Ovary (tissue), 7 donors: ENCODE measurements at regions not wholly inside any gene's neighbourhood (a gene's known extent, or its start where the extent isn't known, plus 50 kb on each side); places are given as distances from the start of the nearest gene placed in this dataset.

ENCODE experiments used
- DNase-seq, 5 donors: peaks; one replicate each; pipeline ENCODE4 v3.0.0-alpha.2; 2019 to 2020
- H3K27ac ChIP-seq, 2 donors: fragments of 200-600 bp; one replicate each; pipeline versions ENCODE4 v1.5.1 to v1.8.0; 2019 to 2022
- H3K27me3 ChIP-seq: fragments of 200-600 bp; one replicate; pipeline ENCODE4 v1.8.0; 2022
- H3K36me3 ChIP-seq: fragments of 200-600 bp; sonication (generic); one replicate; pipeline ENCODE4 v1.5.1; 2019
- H3K4me1 ChIP-seq: one replicate; pipeline ENCODE4 v1.8.1; 2013; ENCODE audit warnings: mild to moderate bottlenecking, moderate library complexity; ENCODE audit not compliant: insufficient read depth
- H3K4me3 ChIP-seq: fragments of 200-600 bp; sonication (generic); one replicate; pipeline ENCODE4 v1.5.1; 2017
- H3K9me3 ChIP-seq, 2 donors: fragments of 200-600 bp in 1 of 2; sonication (generic) in 1 of 2; one replicate each; pipeline versions ENCODE4 v1.5.1 to v1.8.1; 2013 to 2019; ENCODE audit warnings: mild to moderate bottlenecking in 1 of 2, moderate library complexity in 1 of 2
- CTCF ChIP-seq, 3 donors: fragments of 450-650 bp in 2 of 3; fragments of 200-600 bp in 1 of 3; IDR thresholded peaks; one replicate each; pipeline versions ENCODE4 v1.5.1 to v1.8.0; 2016 to 2022; ENCODE audit warnings: antibody characterized with exemption in 3 of 3, mild to moderate bottlenecking in 1 of 3
- EP300 ChIP-seq: sonication (generic); formaldehyde crosslinking; IDR thresholded peaks from one replicate; pipeline ENCODE4 v1.6.1; 2017; ENCODE audit warnings: antibody characterized with exemption
- POLR2A ChIP-seq: fragments of 450-650 bp; IDR thresholded peaks from one replicate; pipeline ENCODE4 v1.6.1; 2017; ENCODE audit warnings: antibody characterized with exemption, mild to moderate bottlenecking, moderate library complexity
- WGBS, 3 donors: extraction: QIAGEN DNeasy Blood & Tissue Kit in 1 of 3; methylation state at CpG; one replicate each; pipeline versions ENCODE4 v1.1.5 to v1.1.7; 2013 to 2017; 5-methylcytosine and 5-hydroxymethylcytosine counted together
- intact Hi-C, 4 donors: fragments of 100-400 bp; cut with DNase I; formaldehyde crosslinking; loops; one replicate each; pipeline versions ENCODE4 v1.11.0 to v1.15.1; 2022 to 2023
- donor health status: DM: no; HTN: no; CAD: no; lungs with moderate emphysema.
- donor health status: DM: no; HTN: no; CAD: no.
- donor health status: Bipolar disorder and iron deficiency.
- donor health status: DM: no; HTN: no; CAD: no.
- donor health status: DM: yes; HTN: yes; CAD: no.

DNA sequence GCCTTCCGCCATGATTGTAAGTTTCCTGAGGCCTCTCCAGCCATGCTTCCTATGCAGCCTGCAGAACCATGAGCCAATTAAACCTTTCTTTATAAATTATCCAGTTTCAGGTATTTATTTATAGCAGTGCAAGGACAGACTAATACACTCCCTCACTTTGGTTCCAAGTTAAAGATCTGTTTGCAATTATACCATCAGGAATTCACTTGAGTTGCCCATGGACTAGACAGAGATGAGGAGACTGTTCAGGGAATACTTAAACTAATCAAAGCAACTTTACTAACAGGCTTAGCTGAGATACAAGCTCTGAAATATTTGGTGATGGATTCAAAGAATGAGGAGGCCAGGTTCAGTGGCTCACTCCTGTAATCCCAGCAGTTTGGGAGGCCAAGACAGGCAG lies 190.0 kb downstream of the MTCL1 start:
- TF ChIP-seq CTCF (IDR thresholded peaks at IDR 0.05) = no peak
- TF ChIP-seq POLR2A = no peak
- TF ChIP-seq EP300 = no peak
- no peak for DNase-seq
- Histone ChIP-seq H3K36me3 (no peaks in the 10 kb centered on the region), H3K4me3 (no peak overlapping the region), H3K27ac (no peak overlapping the region), H3K27me3 (no peaks in the 10 kb centered on the region), H3K4me1 (no peaks in the 10 kb centered on the region), H3K9me3 (peaks cover 0 to 4% of the 10 kb centered on the region in 2 donors)
- intact Hi-C loops = no loop called here
- 96 to 98% (median 97%) methylated on average over 1 of the region's 1 CpG for WGBS, 3 donors

DNA sequence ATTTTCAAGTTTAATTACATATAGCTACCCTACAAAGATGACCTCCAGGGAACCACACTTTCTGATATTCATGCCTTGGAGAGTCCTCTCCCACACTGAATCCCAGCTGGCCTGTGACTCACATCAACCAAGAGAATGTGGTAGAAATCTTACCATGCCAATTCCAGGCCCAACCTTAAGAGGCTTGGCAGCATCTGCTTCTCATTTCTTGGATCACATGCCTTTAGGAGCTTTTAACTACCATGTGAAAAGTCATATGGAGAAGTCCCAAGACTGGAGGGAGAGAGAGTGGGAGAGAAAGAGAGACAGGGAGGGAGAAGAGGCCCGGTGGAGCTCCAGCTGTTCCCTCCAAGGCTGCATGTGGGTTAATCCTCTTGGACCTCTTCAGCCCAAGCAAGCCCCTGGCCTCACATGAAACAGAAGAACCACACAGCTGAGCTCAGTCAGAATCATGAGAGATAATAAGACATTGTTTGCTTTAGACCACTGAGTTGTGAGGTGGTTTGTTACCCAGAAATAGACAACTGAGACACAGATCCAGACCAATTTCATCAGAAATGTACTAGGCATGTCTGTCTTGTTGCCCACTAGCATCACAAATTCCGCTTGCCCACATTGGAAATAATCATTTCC lies 190.7 kb downstream of the MTCL1 start:
- intact Hi-C loops = no loop called here
- no peak for DNase-seq
- Histone ChIP-seq H3K27ac (no peak overlapping the region), H3K27me3 (no peaks in the 10 kb centered on the region), H3K36me3 (no peaks in the 10 kb centered on the region), H3K9me3 (peaks cover 0 to 4% of the 10 kb centered on the region in 2 donors), H3K4me1 (no peaks in the 10 kb centered on the region), H3K4me3 (no peak overlapping the region)
- 61 to 80% (median 63%) methylated on average over 2 of the region's 2 CpGs for WGBS, 3 donors
- TF ChIP-seq CTCF (IDR thresholded peaks at IDR 0.05) (no peak), POLR2A (no peak), EP300 (no peak)

DNA sequence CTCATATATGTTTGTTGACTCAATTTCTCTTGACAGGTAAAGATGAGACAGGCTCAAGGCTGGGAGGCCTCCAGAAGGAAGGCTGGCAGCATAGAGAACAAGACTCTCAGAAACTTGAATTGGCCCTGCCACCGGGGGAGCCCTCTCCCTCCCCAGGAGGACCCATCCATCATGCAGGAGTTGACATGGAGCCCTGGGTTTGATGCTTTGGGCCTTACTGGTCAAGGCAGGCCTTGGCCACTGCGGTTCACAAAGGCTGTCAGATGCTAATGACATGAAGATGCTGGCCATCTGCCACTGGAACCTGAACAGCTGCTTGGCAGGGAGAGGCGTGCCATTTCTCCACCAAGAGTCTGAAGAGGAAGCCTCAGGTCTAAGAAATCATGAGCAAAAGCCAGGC lies 193.6 kb downstream of the MTCL1 start:
- WGBS, 3 donors = 60 to 83% (median 68%) methylated on average over 3 of the region's 3 CpGs
- TF ChIP-seq POLR2A (no peak), CTCF (IDR thresholded peaks at IDR 0.05) (no peak), EP300 (no peak)
- no peaks in the 10 kb centered on the region for H3K4me1 ChIP-seq
- no peak overlapping the region for H3K27ac ChIP-seq
- peaks cover 0 to 4% of the 10 kb centered on the region in 2 donors for H3K9me3 ChIP-seq
- intact Hi-C loops = loop anchor here in 1 of 4 donors (2.0 kb wide), 1 partner anchor 34 kb away; no protein-coding TSS in a partner anchor
- no peak overlapping the region for H3K4me3 ChIP-seq
- no peaks in the 10 kb centered on the region for H3K36me3 ChIP-seq
- H3K27me3 ChIP-seq = no peaks in the 10 kb centered on the region
- no peak for DNase-seq

DNA sequence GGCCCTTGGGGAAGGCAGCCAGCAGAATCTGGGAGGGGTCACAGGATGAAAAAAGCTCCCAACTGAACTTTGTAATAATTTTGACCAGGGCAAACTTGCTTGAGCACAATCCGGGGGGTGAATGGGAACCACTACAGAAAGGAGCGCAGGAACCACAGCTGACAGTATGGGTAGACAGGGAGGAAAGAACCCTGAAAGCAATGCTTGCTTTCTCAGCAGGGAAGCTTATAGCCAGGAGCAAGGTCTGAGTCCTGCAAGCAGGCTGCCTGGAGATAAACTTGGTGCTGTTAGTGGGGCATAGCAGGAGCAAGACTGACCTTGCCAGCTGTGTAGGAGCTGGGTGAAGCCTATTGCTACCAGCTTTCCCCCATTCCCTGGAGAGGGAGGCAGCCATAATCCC lies 195.2 kb downstream of the MTCL1 start:
- WGBS, 3 donors = 80 to 95% (median 93%) methylated on average over 2 of the region's 2 CpGs
- Histone ChIP-seq H3K27me3 (no peaks in the 10 kb centered on the region), H3K9me3 (peaks cover 0 to 4% of the 10 kb centered on the region in 2 donors), H3K4me1 (no peaks in the 10 kb centered on the region), H3K36me3 (no peaks in the 10 kb centered on the region), H3K27ac (no peak overlapping the region), H3K4me3 (no peak overlapping the region)
- intact Hi-C loops = no loop called here
- DNase-seq = no peak
- TF ChIP-seq EP300 (no peak), POLR2A (no peak), CTCF (IDR thresholded peaks at IDR 0.05) (no peak)
